BLaER1 treated with 17β-estradiol and CSF1 and Interleukin-3, amounts not matched to agents 10 nM and 100 nM (cell line): ENCODE measurements at regions not wholly inside any gene's neighbourhood (a gene's known extent, or its start where the extent isn't known, plus 50 kb on each side); places are given as distances from the start of the nearest gene placed in this dataset.
"Not testable (repeated sequence)": the region's sequence is repeated elsewhere in the genome, so short reads cannot be mapped to it uniquely, and the experiment has no call there.

Experiments used
- H3K27ac ChIP-seq, 11 experiments: shearing (Covaris generic); formaldehyde crosslinking; 2 replicates each; pipeline ENCODE4 v1.8.1; 2022
- H3K27me3 ChIP-seq, 11 experiments: shearing (Covaris generic); formaldehyde crosslinking; 2 replicates each; pipeline ENCODE4 v1.8.1; 2022
- H3K36me3 ChIP-seq, 11 experiments: shearing (Covaris generic); formaldehyde crosslinking; 2 replicates each; pipeline ENCODE4 v1.8.1; 2022
- H3K4me1 ChIP-seq, 10 experiments: shearing (Covaris generic); formaldehyde crosslinking; 2 replicates each; pipeline ENCODE4 v1.8.1; 2022
- H3K4me2 ChIP-seq, 11 experiments: shearing (Covaris generic); formaldehyde crosslinking; 2 replicates each; pipeline ENCODE4 v1.8.1; 2022
- H3K4me3 ChIP-seq, 10 experiments: shearing (Covaris generic); formaldehyde crosslinking; 2 replicates each; pipeline ENCODE4 v1.8.1; 2022
- H3K9ac ChIP-seq, 11 experiments: shearing (Covaris generic); formaldehyde crosslinking; 2 replicates each; pipeline ENCODE4 v1.8.1; 2022
- H3K9me3 ChIP-seq, 11 experiments: shearing (Covaris generic); formaldehyde crosslinking; replicated peaks in 1 of 11; 2 replicates each; pipeline ENCODE4 v1.8.1; 2022
- H4K20me1 ChIP-seq, 11 experiments: shearing (Covaris generic); formaldehyde crosslinking; 2 replicates each; pipeline ENCODE4 v1.8.1; 2022
- Cebpa-rat ChIP-seq, 11 experiments: shearing (Covaris generic); IDR thresholded peaks; 2 replicates each; pipeline ENCODE4 v1.8.1; 2022

DNA sequence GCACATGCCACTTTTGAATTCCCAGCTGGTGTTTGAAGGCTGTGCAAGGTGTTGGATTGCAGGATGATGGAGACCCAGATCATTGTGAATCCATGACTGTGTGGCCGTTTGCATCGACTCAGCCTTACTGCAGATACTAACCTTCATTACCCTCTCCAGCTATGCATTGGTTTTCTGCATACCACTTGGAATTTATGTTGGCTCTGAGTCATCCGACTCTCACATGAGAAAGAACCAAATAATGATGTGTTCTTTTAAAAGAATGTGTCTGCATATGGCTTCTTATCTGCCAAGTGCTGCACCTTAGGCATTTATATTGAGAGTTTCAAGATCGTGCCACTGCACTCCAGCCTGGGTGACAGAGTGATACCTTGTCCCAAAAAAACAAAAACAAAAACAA is 106.7 kb upstream of the PRKX start:
- H3K9ac ChIP-seq, result no peak overlapping the region
- H3K4me3 ChIP-seq, result no peak overlapping the region
- peaks cover 50 to 72% (median 64%) of the 10 kb centered on the region in 11 experiments for H3K36me3 ChIP-seq
- H3K27me3 ChIP-seq, result no peaks in the 10 kb centered on the region
- peaks cover 0 to 7% (median 0%) of the 10 kb centered on the region in 11 experiments; a peak in 2 of 22 replicates for H3K9me3 ChIP-seq
- peaks cover 15 to 26% (median 20%) of the 10 kb centered on the region in 10 experiments for H3K4me1 ChIP-seq
- no peak overlapping the region for H3K4me2 ChIP-seq
- H4K20me1 ChIP-seq, result peaks cover 6 to 65% (median 53%) of the 10 kb centered on the region in 11 experiments; a peak in 21 of 22 replicates
- H3K27ac ChIP-seq, result no peak overlapping the region
- TF ChIP-seq Cebpa-rat (IDR thresholded peaks at IDR 0.05), result no peak

DNA sequence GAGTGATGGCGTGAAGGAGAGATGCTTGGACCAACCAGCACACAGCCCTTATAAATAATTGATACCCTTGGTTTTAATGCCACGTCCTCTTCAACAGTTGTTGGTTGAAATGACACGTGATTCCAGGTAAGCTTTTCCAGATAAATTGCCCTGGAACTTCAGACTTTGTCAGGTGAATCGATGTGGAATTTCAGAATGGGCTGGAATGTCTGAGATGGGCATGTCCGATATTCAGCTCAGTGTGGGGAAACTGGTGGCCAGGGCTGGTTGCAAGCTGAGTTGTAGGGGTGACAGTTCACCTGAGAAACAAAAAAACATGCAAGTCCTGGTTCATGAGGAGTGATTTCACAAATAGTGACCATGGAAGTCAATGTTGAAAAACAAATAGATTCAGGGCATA is 104.0 kb upstream of the PRKX start:
- H3K4me3 ChIP-seq, result peak overlapping the region in 2 of 10 experiments; percentile 65 to 70; a peak in 1 of 20 replicates
- H4K20me1 ChIP-seq, result peaks cover 6 to 78% (median 53%) of the 10 kb centered on the region in 11 experiments; a peak in 21 of 22 replicates
- H3K9me3 ChIP-seq, H3K27me3 ChIP-seq, H3K27ac ChIP-seq: not testable (repeated sequence)
- H3K4me1 ChIP-seq, result peaks cover 27 to 38% (median 32%) of the 10 kb centered on the region in 10 experiments
- peak overlapping the region in 1 of 11 experiments; percentile 87; a peak in 2 of 22 replicates for H3K9ac ChIP-seq
- peaks cover 43 to 59% (median 56%) of the 10 kb centered on the region in 11 experiments for H3K36me3 ChIP-seq
- peak overlapping the region in 10 of 11 experiments; percentile 92 to 99 (median 96); a peak in 18 of 22 replicates for H3K4me2 ChIP-seq

DNA sequence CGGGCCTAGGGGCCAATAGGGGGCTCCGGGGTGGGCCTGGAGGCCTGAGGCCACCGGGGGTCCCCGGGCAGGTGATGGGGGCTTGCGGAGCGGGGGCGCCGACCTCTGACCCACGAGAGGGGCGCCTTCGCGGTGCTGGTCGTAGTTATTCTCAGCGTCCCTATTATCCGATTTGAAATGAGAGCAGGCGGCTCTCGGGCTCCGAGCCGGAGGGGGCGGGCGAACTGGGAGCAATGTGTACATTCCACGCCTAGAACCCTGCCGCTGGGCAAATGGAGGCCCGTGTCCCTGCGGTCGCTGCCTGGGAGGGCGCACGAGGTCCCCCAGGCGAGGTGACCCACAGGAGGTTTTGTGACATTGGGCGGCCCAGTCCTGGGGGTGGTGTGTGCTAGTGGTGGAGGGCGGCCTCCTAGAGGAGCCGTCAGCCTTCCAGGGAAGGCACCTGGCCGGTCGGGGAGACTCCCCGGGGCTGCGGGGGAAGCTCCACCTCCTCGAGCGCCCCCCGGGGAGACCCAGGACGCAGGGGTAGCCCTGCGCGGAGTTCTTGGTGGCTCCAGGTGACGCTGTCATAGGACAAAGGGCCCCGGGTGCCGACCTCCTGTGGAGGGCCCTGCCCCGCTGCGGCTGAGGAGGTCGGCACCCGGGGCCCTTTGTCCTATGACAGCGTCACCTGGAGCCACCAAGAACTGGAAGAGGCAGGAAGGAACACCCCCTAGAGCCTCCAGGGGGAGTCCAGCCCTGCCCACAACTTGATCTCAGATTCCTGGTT is 102.6 kb upstream of the PRKX start:
- Histone ChIP-seq H3K4me1 (peaks cover 27 to 43% (median 36%) of the 10 kb centered on the region in 10 experiments), H3K4me2 (peak overlapping the region; percentile 92 to 99 (median 96)), H3K4me3 (peak overlapping the region; percentile 61 to 79 (median 70)), H3K27ac (peak overlapping the region; percentile 81 to 94 (median 85)), H3K9me3 (peaks cover 0 to 3% (median 0%) of the 10 kb centered on the region in 11 experiments; a peak in 2 of 22 replicates), H4K20me1 (peaks cover 6 to 68% (median 46%) of the 10 kb centered on the region in 11 experiments; a peak in 21 of 22 replicates), H3K36me3 (peaks cover 37 to 47% (median 46%) of the 10 kb centered on the region in 11 experiments), H3K9ac (peak overlapping the region; percentile 84 to 93 (median 88)), H3K27me3 (no peaks in the 10 kb centered on the region)
- no peak for TF ChIP-seq Cebpa-rat (IDR thresholded peaks at IDR 0.05)

DNA sequence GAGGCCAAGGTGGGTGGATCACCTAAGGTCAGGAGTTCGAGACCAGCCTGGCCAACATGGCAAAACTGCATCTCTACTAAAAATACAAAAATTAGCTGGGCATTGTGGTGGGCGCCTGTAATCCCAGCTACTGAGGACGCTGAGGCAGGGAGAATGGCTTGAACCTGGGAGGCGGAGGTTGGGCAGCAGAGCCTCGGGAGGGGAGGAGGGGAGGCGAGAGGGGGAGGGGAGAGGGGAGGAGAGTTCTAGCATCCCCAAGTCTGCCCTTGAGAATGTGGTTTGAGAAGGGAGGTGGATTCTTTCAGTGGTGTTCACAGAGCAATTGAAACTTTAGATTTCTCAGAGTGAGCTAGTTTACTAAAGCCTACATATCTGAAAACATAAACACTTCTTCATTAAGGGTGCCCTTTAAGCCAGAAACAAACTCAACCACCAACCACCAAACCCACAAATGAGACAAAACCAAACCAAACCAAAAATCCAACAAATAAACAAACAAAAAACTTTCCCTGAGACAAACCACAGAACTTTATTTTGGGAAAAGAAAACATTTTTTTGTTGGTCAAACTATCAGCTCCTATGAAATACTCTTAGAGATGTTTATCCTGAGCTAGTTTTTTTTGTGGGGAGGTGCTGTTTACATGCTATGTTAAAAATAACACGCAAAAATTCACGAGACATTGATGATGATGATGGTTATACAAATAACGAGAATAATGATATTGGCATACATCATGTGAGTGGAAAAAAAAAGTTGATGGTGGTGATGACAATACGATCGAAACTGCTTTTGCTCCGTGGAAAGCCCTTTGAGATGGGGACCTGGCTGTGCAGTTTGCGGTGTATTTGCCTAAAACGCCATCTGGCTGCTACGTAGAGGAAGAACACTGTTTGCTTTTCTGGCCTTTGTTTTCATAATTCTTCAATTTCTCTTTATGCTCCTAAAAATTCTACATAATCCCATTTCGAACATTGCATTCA is 98.2 kb upstream of the PRKX start:
- Histone ChIP-seq H3K9ac (no peak overlapping the region), H3K27me3 (no peaks in the 10 kb centered on the region), H3K36me3 (peaks cover 0 to 2% (median 1%) of the 10 kb centered on the region in 11 experiments; a peak in 7 of 22 replicates), H4K20me1 (peaks cover 0 to 30% (median 2%) of the 10 kb centered on the region in 11 experiments; a peak in 10 of 22 replicates), H3K4me3 (no peak overlapping the region), H3K4me1 (peaks cover 14 to 30% (median 24%) of the 10 kb centered on the region in 10 experiments), H3K27ac (no peak overlapping the region), H3K4me2 (peak overlapping the region in 5 of 11 experiments; percentile 1 to 44 (median 12); a peak in 4 of 22 replicates), H3K9me3 (no peaks in the 10 kb centered on the region)
- no peak for TF ChIP-seq Cebpa-rat (IDR thresholded peaks at IDR 0.05)

DNA sequence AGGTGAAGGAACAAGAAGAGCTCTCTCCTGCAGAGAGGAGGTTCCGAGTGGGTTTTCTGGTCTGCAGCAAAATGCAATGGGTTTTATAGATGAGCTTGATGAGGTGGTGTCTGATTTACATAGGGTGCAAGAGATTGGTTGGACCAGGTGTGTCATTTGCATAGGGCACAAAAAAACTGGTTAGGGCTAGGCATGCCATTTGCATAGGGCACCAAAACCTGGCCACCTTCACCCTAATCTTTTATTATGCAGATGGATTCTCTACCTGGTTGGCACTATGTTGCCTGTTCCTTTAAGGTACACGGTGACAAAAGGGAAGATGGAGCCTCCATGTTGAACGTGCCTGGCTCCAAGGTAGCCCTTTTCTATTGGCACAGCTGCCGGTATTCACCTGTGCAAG is 94.5 kb upstream of the PRKX start:
- peaks cover 0 to 10% (median 0%) of the 10 kb centered on the region in 11 experiments; a peak in 2 of 22 replicates for H4K20me1 ChIP-seq
- H3K4me2 ChIP-seq, result no peak overlapping the region
- H3K27me3 ChIP-seq, result no peaks in the 10 kb centered on the region
- peaks cover 0 to 11% (median 5%) of the 10 kb centered on the region in 10 experiments; a peak in 7 of 20 replicates for H3K4me1 ChIP-seq
- H3K27ac ChIP-seq, result no peak overlapping the region
- H3K36me3 ChIP-seq, result no peaks in the 10 kb centered on the region; a peak in 1 of 22 replicates
- H3K9me3 ChIP-seq, result no peaks in the 10 kb centered on the region
- no peak for TF ChIP-seq Cebpa-rat (IDR thresholded peaks at IDR 0.05)
- no peak overlapping the region for H3K9ac ChIP-seq
- H3K4me3 ChIP-seq, result no peak overlapping the region

DNA sequence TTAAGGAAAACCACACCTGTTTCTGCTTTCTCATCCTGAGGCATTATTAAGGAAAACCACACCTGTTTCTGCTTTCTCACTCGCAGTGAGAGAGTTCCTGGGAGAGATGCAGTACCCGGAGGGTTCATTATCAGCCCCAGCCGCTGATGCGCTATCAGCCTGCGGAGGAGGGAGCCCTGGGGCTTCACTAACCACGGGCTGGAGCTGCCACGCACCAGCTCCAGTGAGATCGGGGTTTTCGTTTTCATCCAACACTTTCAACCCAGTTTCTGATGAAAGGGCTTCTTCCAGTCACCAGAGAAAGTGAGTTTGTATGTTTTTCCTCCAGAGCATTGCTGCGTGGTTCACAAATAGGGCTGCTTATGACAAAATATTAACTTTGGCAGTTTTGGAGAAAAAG is 93.2 kb upstream of the PRKX start:
- no peak overlapping the region for H3K4me3 ChIP-seq
- no peaks in the 10 kb centered on the region for H3K27me3 ChIP-seq

DNA sequence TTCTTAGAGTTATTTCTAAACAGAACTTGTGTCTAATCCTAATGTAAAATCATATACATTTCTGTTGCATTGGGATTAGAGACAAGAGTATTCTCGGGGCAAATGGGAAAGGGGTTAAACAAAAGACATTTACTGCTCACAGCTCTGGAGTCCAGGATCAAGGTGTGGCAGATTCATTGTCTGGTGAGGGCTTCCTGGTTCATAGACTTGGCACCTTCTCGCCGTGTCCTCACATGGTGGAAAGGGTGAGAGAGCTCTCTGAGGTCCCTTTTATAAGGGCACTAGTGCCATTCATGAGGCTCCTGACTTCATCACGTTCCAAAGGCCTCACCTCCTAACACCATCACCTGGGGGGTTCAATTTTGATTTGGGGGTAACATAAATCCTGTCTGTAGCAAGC is 90.3 kb upstream of the PRKX start:
- no peaks in the 10 kb centered on the region for H3K36me3 ChIP-seq
- no peak overlapping the region for H3K4me2 ChIP-seq
- no peak overlapping the region for H3K4me3 ChIP-seq
- H3K27me3 ChIP-seq, result no peaks in the 10 kb centered on the region
- no peaks in the 10 kb centered on the region for H3K9me3 ChIP-seq
- peaks cover 0 to 3% (median 0%) of the 10 kb centered on the region in 10 experiments; a peak in 1 of 20 replicates for H3K4me1 ChIP-seq
- peaks cover 0 to 8% (median 0%) of the 10 kb centered on the region in 11 experiments; a peak in 1 of 22 replicates for H4K20me1 ChIP-seq
- no peak overlapping the region for H3K9ac ChIP-seq
- H3K27ac ChIP-seq, result no peak overlapping the region
- TF ChIP-seq Cebpa-rat (IDR thresholded peaks at IDR 0.05), result no peak

More for the DNA sequence above, 93.2 kb upstream of the PRKX start:
- H3K4me1 ChIP-seq, result peaks cover 0 to 6% (median 2%) of the 10 kb centered on the region in 10 experiments; a peak in 5 of 20 replicates
- no peak overlapping the region for H3K9ac ChIP-seq
- H3K36me3 ChIP-seq, result no peaks in the 10 kb centered on the region; a peak in 1 of 22 replicates
- H3K9me3 ChIP-seq, result no peaks in the 10 kb centered on the region
- H3K4me2 ChIP-seq, result no peak overlapping the region
- no peak overlapping the region for H3K27ac ChIP-seq
- TF ChIP-seq Cebpa-rat (IDR thresholded peaks at IDR 0.05), result no peak
- H4K20me1 ChIP-seq, result peaks cover 0 to 8% (median 0%) of the 10 kb centered on the region in 11 experiments; a peak in 1 of 22 replicates

DNA sequence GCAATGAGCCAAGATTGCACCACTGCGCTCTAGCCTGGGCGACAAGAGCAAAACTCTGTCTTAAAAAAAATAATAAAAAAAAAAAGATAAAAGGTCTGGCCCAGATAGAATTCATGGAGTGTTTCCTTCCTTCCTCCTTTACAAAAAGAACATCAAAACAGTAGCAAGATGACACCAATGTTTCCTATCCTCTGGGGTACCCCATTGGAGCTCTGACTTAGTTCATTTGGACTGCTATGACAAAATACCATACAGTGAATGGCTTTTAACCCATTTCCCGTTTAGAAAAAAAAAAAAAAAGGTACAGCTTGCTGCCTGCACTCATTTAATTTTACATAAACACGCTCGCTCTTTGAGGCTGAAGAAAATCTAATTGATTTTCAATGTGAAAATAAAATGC is 89.9 kb upstream of the PRKX start:
- Histone ChIP-seq H3K4me1 (peaks cover 0 to 3% (median 0%) of the 10 kb centered on the region in 10 experiments; a peak in 1 of 20 replicates), H3K9ac (no peak overlapping the region), H3K27ac (no peak overlapping the region), H4K20me1 (peaks cover 0 to 8% (median 0%) of the 10 kb centered on the region in 11 experiments; a peak in 1 of 22 replicates), H3K27me3 (no peaks in the 10 kb centered on the region), H3K4me2 (no peak overlapping the region), H3K9me3 (no peaks in the 10 kb centered on the region), H3K36me3 (no peaks in the 10 kb centered on the region), H3K4me3 (no peak overlapping the region)
- TF ChIP-seq Cebpa-rat (IDR thresholded peaks at IDR 0.05), result no peak

DNA sequence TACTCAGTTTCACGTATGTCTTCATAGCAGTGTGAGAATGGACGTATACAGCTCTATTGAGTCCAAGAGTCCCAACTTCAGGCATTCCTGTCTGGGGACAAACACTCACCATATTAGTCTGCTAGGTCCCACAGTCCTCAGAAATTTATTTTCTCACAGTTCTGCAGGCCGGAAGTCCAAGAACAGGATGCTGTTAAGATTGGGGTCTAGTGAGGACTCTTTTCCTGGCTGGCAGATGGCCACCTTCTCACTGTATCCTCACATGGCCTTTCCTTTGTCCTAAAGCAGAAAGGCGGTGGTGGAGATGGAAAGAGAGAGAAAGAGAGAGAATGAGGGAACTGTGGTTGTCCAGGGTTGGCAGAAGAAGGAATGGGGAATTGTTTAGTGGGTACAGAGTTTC is 82.0 kb upstream of the PRKX start:
- H3K27ac ChIP-seq, result peak overlapping the region in 3 of 11 experiments; percentile 14 to 43 (median 31); a peak in 3 of 22 replicates
- not testable (repeated sequence) for H3K9ac ChIP-seq, H3K27me3 ChIP-seq, H3K9me3 ChIP-seq, H3K36me3 ChIP-seq, H3K4me3 ChIP-seq, H4K20me1 ChIP-seq
- peak overlapping the region in 6 of 11 experiments; percentile 1 to 68 (median 60); a peak in 11 of 22 replicates for H3K4me2 ChIP-seq
- peaks cover 7 to 19% (median 12%) of the 10 kb centered on the region in 10 experiments; a peak in 19 of 20 replicates for H3K4me1 ChIP-seq
